Upper lobe of right lung (tissue), 1 donor: ENCODE measurements at regions not wholly inside any gene's neighbourhood (a gene's known extent, or its start where the extent isn't known, plus 50 kb on each side); places are given as distances from the start of the nearest gene placed in this dataset.
"Not testable (repeated sequence)": the region's sequence is repeated elsewhere in the genome, so short reads cannot be mapped to it uniquely, and the experiment has no call there.

Experiments used
- ATAC-seq: fragments of 200-7000 bp; cut with Tn5 transposase; one replicate; pipeline ENCODE4 v1.9.1; 2020; ENCODE audit warnings: mild to moderate bottlenecking, moderate library complexity
- DNase-seq: peaks from one replicate; pipeline ENCODE4 v3.0.0-alpha.2; 2020
- H3K27ac ChIP-seq: fragments of 200-600 bp; one replicate; pipeline ENCODE4 v1.8.0; 2022
- H3K27me3 ChIP-seq: fragments of 200-600 bp; one replicate; pipeline ENCODE4 v1.8.0; 2022; ENCODE audit warnings: mild to moderate bottlenecking
- H3K36me3 ChIP-seq: fragments of 200-600 bp; one replicate; pipeline ENCODE4 v1.8.0; 2022
- H3K4me1 ChIP-seq: fragments of 200-600 bp; one replicate; pipeline ENCODE4 v1.8.0; 2022
- H3K4me3 ChIP-seq: fragments of 200-600 bp; one replicate; pipeline ENCODE4 v1.8.0; 2022; ENCODE audit warnings: mild to moderate bottlenecking
- H3K9me3 ChIP-seq: fragments of 200-600 bp; one replicate; pipeline ENCODE4 v1.8.0; 2022
- CTCF ChIP-seq: fragments of 200-600 bp; IDR thresholded peaks from one replicate; pipeline ENCODE4 v1.8.0; 2022; ENCODE audit warnings: antibody characterized with exemption
- intact Hi-C: fragments of 100-400 bp; cut with DNase I; formaldehyde crosslinking; loops from one replicate; pipeline ENCODE4 v1.11.0; 2022
- donor health status: DM: no; HTN: yes; CAD: no; lungs with severe emphysema.

GRCh38 chr16:86270696-86271095 is 239.6 kb upstream of the FOXF1 start:
- no peak for ATAC-seq
- Histone ChIP-seq H3K27me3 (no peaks in the 10 kb centered on the region), H3K36me3 (no peaks in the 10 kb centered on the region), H3K4me3 (no peak overlapping the region), H3K27ac (no peak overlapping the region), H3K9me3 (no peaks in the 10 kb centered on the region), H3K4me1 (no peaks in the 10 kb centered on the region)
- no peak for TF ChIP-seq CTCF
- intact Hi-C loops = no loop called here
- DNase-seq = no peak

GRCh38 chr16:86272744-86273143 is 237.6 kb upstream of the FOXF1 start:
- no peaks in the 10 kb centered on the region for H3K27me3 ChIP-seq
- intact Hi-C loops = no loop called here
- H3K4me3 ChIP-seq = no peak overlapping the region
- no peak for TF ChIP-seq CTCF
- H3K4me1 ChIP-seq = no peaks in the 10 kb centered on the region
- DNase-seq = no peak
- no peak for ATAC-seq
- H3K36me3 ChIP-seq = no peaks in the 10 kb centered on the region
- no peaks in the 10 kb centered on the region for H3K9me3 ChIP-seq
- H3K27ac ChIP-seq = no peak overlapping the region

- TF ChIP-seq CTCF = no peak
- Histone ChIP-seq H3K9me3 (no peaks in the 10 kb centered on the region), H3K4me1 (no peaks in the 10 kb centered on the region), H3K27me3 (no peaks in the 10 kb centered on the region), H3K36me3 (no peaks in the 10 kb centered on the region), H3K27ac (no peak overlapping the region), H3K4me3 (no peak overlapping the region)
- intact Hi-C loops = no loop called here
- DNase-seq (no peak), ATAC-seq (no peak)
Measured at GRCh38 chr16:86277221-86277620, 233.1 kb upstream of the FOXF1 start.

- DNase-seq, H3K27me3 ChIP-seq, intact Hi-C loops, ATAC-seq, H3K27ac ChIP-seq, H3K4me1 ChIP-seq, H3K4me3 ChIP-seq, H3K9me3 ChIP-seq, H3K36me3 ChIP-seq: not testable (repeated sequence)
Measured at GRCh38 chr16:86277859-86278258, 232.5 kb upstream of the FOXF1 start.

GRCh38 chr16:86281421-86281820 is 228.9 kb upstream of the FOXF1 start:
- no peak for TF ChIP-seq CTCF
- no peaks in the 10 kb centered on the region for H3K9me3 ChIP-seq
- H3K36me3 ChIP-seq = no peaks in the 10 kb centered on the region
- peaks cover 12% of the 10 kb centered on the region for H3K27me3 ChIP-seq
- no peak for ATAC-seq
- H3K27ac ChIP-seq = no peak overlapping the region
- no peak overlapping the region for H3K4me3 ChIP-seq
- no peak for DNase-seq
- no peaks in the 10 kb centered on the region for H3K4me1 ChIP-seq
- intact Hi-C loops = no loop called here

- intact Hi-C loops = no loop called here
- ATAC-seq (no peak), DNase-seq (no peak)
- H3K27me3 ChIP-seq = peaks cover 30% of the 10 kb centered on the region
- no peaks in the 10 kb centered on the region for H3K9me3 ChIP-seq
- H3K36me3 ChIP-seq = no peaks in the 10 kb centered on the region
- no peak for TF ChIP-seq CTCF
- H3K4me1 ChIP-seq = peaks cover 3% of the 10 kb centered on the region
- H3K4me3 ChIP-seq = no peak overlapping the region
- no peak overlapping the region for H3K27ac ChIP-seq
Measured at GRCh38 chr16:86283944-86284343, 226.4 kb upstream of the FOXF1 start.
